ENCODE measurements at regions not wholly inside any gene's neighbourhood (a gene's known extent, or its start where the extent isn't known, plus 50 kb on each side); places are given as distances from the start of the nearest gene placed in this dataset.

GRCh38 chr11:104301776-104302175, 137.8 kb upstream of the PDGFD start:
- DNase-seq (ENCODE audit: low read depth in 1 of 2, low spot score in 2 of 2): no peak
- H2BK120ac ChIP-seq (replicated peaks; ENCODE audit: low read depth, low read length): no peak overlapping the region
- H3K56ac ChIP-seq (replicated peaks; ENCODE audit: insufficient read length, low read depth, low read length): no peak overlapping the region
- ChIA-PET CTCF (ENCODE audit: partially characterized antibody) (interaction anchor here (1.0 kb wide), 2 partner anchors 11 to 30 kb away, joined by 3 read pairs; no protein-coding TSS in a partner anchor), POLR2A (ENCODE audit: partially characterized antibody) (no interaction called here)
- H3K23me2 ChIP-seq (ENCODE audit: low read depth, low read length): no peaks in the 10 kb centered on the region
- H4K5ac ChIP-seq (ENCODE audit: insufficient read length, low read depth, low read length): no peak overlapping the region
- H3K9me3 ChIP-seq (ENCODE audit: insufficient read depth in 2 of 2, low read depth in 1 of 2, low read length in 1 of 2): no peaks in the 10 kb centered on the region
- WGBS, 2 experiments (ENCODE audit: extremely low coverage in 1 of 2, insufficient coverage in 1 of 2, insufficient read length in 1 of 2, insufficient replicate concordance in 2 of 2, low coverage in 1 of 2, low lambda C conversion rate in 2 of 2, missing lambda C conversion rate in 1 of 2): 92% methylated on average over 1 of the region's 1 CpG; no CpG with 5 or more reads in 1 of the 2 experiments
- H2BK20ac ChIP-seq (ENCODE audit: low read length): no peak overlapping the region
- no peak overlapping the region for H2BK5ac ChIP-seq (ENCODE audit: low read depth, low read length)
- H3K23ac ChIP-seq (ENCODE audit: insufficient read length): no peak overlapping the region
- no peaks in the 10 kb centered on the region for H3K4me1 ChIP-seq (replicated peaks in 1 of 4; ENCODE audit: control insufficient read depth in 3 of 4, insufficient read depth in 4 of 4, low read length in 3 of 4)
- H3K27me3 ChIP-seq (replicated peaks in 1 of 4; ENCODE audit: control insufficient read depth in 3 of 4, extremely low read depth in 1 of 4, insufficient read depth in 3 of 4, low read length in 3 of 4): no peaks in the 10 kb centered on the region
- no peak overlapping the region for H3K27ac ChIP-seq (ENCODE audit: low read depth, low read length)
- TF ChIP-seq MAFK (IDR thresholded peaks at IDR 0.05; ENCODE audit: low read depth, low read length) (peak; percentile 52), CREB1 (IDR thresholded peaks at IDR 0.05) (no peak), TEAD4 (IDR thresholded peaks at IDR 0.05; ENCODE audit: low read depth, low read length) (peak; percentile 32; the same call in 1 of the 2 replicates), ATF3 (IDR thresholded peaks at IDR 0.05; ENCODE audit: insufficient read depth, low read depth, low read length) (no peak)
- no peak overlapping the region for H2BK15ac ChIP-seq (ENCODE audit: low read length)
- H3K18ac ChIP-seq (ENCODE audit: extremely low read depth, low read length): no peak overlapping the region
- H2AK5ac ChIP-seq (ENCODE audit: low read depth, low read length): no peak overlapping the region
- H4K91ac ChIP-seq (replicated peaks; ENCODE audit: insufficient read length, low read length): no peak overlapping the region
- H2AFZ ChIP-seq (ENCODE audit: low read length): no peak overlapping the region
- FAIRE-seq: no peak
- no peaks in the 10 kb centered on the region for H3K79me2 ChIP-seq (ENCODE audit: control insufficient read depth in 1 of 2, insufficient read depth in 2 of 2, low read length in 2 of 2)
- no peaks in the 10 kb centered on the region for H4K20me1 ChIP-seq (replicated peaks in 1 of 2; ENCODE audit: control insufficient read depth in 1 of 2, insufficient read depth in 2 of 2, low read length in 2 of 2)
- H3K79me1 ChIP-seq (ENCODE audit: low read depth, low read length): no peaks in the 10 kb centered on the region
- no peak overlapping the region for H3K4me2 ChIP-seq (ENCODE audit: insufficient read depth in 1 of 2, low read depth in 2 of 2, low read length in 2 of 2)
- H3K4ac ChIP-seq (replicated peaks; ENCODE audit: insufficient read length, low read depth, low read length): no peak overlapping the region
- H3K9ac ChIP-seq (replicated peaks in 1 of 4; ENCODE audit: extremely low read depth in 1 of 4, low read depth in 3 of 4, low read length in 3 of 4): no peak overlapping the region
- H3K14ac ChIP-seq (ENCODE audit: insufficient read length): no peak overlapping the region
- H3K4me3 ChIP-seq (ENCODE audit: extremely low read depth in 1 of 4, insufficient read depth in 2 of 4, low read depth in 3 of 4, low read length in 4 of 4): no peak overlapping the region
- H4K8ac ChIP-seq (ENCODE audit: extremely low read depth, insufficient read depth, low read length): no peak overlapping the region
- H2BK12ac ChIP-seq (ENCODE audit: low read depth, low read length): no peak overlapping the region
- H3K36me3 ChIP-seq (ENCODE audit: control insufficient read depth in 2 of 4, insufficient read depth in 4 of 4, low read length in 3 of 4): no peaks in the 10 kb centered on the region

Data from H1 (cell line).